BJ (cell line): ENCODE measurements at regions not wholly inside any gene's neighbourhood (a gene's known extent, or its start where the extent isn't known, plus 50 kb on each side); places are given as distances from the start of the nearest gene placed in this dataset.
"Not testable (repeated sequence)": the region's sequence is repeated elsewhere in the genome, so short reads cannot be mapped to it uniquely, and the experiment has no call there.

Experiments used
- CTCF ChIA-PET: fragments of 350-600 bp; formaldehyde crosslinking; extraction: SDS; loops from one replicate; lab custom pipeline; 2021; ENCODE audit warnings: antibody characterized with exemption, inconsistent platforms; lab: Yijun Ruan, JAX
- POLR2A ChIA-PET: fragments of 300-600 bp; sonication (Branson Sonifier 250); formaldehyde crosslinking; extraction: SDS; loops from one replicate; lab custom pipeline; 2021; ENCODE audit warnings: antibody characterized with exemption; lab: Charles Lee
- DNase-seq: peaks from one replicate; pipeline ENCODE4 v3.0.0-alpha.2; 2011; ENCODE audit warnings: low read depth
- H3K27me3 ChIP-seq: 2 replicates; pipeline ENCODE4 v1.6.0; 2011; ENCODE audit warnings: low read length; ENCODE audit not compliant: control insufficient read depth, insufficient read depth
- H3K36me3 ChIP-seq: 2 replicates; pipeline ENCODE4 v1.5.1; 2011; ENCODE audit warnings: low read length; ENCODE audit not compliant: control insufficient read depth, insufficient read depth
- H3K4me3 ChIP-seq: 2 replicates; pipeline ENCODE4 v1.5.1; 2011; ENCODE audit warnings: low read depth, mild to moderate bottlenecking, control low read depth, low read length
- TF ChIP-seq, protein P1 (sequence below): IDR thresholded peaks from 2 replicates; pipeline ENCODE4 v1.5.1; 2011; ENCODE audit warnings: low read depth, mild to moderate bottlenecking, control low read depth, inconsistent platforms, low read length, moderate library complexity; ENCODE audit not compliant: insufficient read depth

DNA sequence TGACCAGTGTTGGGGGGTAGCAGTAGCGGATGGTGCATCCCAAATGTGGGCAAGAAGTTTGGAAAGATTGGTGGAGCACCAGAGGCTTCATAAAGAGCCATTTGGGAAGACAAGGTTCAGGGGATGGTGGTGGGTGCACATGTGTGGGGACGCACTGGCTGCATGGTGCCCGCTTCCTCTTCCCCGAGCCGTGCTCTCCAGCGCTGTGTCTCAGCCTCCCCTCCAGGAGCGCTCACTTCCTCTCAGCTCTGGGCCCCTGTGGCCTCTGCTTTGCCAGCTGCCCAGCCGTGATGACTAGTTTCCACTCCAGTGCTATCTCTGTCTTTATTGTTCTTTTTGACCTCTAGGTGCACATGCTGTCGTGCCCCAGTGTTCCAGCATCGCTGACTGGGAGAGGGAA is 78.2 kb upstream of the CRYM start:
- CTCF ChIA-PET, H3K4me3 ChIP-seq, POLR2A ChIA-PET, H3K27me3 ChIP-seq, DNase-seq, H3K36me3 ChIP-seq: not testable (repeated sequence)

DNA sequence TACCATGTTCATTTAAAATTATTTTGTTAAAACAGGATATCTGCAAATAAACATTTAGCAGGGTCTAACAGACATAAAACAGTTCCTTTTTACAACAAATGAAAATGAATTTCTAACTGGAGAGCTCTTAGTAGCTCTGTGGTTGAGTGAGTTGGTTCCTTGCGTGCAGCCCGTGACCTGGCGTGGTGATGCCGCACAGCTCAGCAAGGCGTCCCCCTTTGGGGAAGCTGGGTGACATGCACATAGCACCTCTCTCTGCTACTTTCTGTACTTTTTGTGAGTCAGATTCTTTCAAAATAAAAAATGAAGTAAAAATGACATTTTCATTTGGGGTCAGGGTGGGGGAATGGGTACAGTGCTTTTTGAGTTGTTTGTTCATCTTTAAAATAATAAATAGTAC is 73.3 kb upstream of the CRYM start:
- H3K4me3 ChIP-seq, POLR2A ChIA-PET, H3K27me3 ChIP-seq, H3K36me3 ChIP-seq, DNase-seq, CTCF ChIA-PET: not testable (repeated sequence)

DNA sequence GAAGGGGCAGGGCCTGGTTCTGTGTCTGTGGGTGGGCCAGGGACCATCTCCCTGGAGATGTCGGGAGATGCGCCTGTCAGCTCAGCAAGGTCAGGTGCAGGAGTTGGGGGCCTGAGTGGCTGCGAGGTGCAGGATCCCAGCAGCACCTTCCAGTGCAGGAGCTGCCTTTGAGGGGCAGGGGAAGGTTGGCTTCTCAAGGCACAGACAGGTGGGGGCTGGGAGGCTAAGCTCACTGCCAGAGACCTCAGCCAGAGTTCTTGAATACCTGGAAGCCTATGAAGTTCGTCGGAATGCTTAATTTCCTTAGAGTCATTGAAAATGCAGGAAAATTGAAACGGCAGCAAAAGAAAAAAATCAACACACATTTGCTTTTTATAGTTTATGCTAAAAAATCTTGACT is 72.8 kb upstream of the CRYM start:
- CTCF ChIA-PET, H3K4me3 ChIP-seq, DNase-seq, POLR2A ChIA-PET, H3K36me3 ChIP-seq, H3K27me3 ChIP-seq: not testable (repeated sequence)

DNA sequence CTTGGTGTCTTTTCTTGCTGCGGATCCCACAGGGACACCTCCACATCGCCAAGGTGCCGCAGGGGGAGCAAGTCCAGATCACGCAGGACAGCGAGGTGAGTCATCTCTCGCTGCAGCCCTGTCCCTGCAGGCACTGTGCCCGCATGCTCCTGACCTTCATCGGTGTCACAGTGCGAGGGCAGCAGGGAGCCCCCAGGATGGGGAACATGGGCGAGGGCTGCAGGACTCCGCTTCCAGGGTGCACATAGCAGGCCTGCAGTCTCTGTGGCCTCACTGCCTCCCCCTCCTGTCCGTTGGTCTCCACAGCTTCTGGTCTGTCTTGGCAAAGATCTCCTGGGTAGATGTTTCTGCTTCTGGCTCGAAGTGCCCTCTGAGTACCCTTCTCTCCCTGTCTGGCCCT is 71.2 kb upstream of the CRYM start:
- H3K4me3 ChIP-seq, H3K36me3 ChIP-seq, CTCF ChIA-PET, DNase-seq, POLR2A ChIA-PET, H3K27me3 ChIP-seq: not testable (repeated sequence)

GRCh38 chr16:21348815-21349214 is 70.7 kb upstream of the CRYM start:
- POLR2A ChIA-PET, CTCF ChIA-PET, H3K4me3 ChIP-seq, H3K27me3 ChIP-seq, H3K36me3 ChIP-seq, DNase-seq: not testable (repeated sequence)

GRCh38 chr16:21347538-21347937 is 69.4 kb upstream of the CRYM start:
- H3K4me3 ChIP-seq, POLR2A ChIA-PET, CTCF ChIA-PET, DNase-seq, H3K27me3 ChIP-seq, H3K36me3 ChIP-seq: not testable (repeated sequence)

DNA sequence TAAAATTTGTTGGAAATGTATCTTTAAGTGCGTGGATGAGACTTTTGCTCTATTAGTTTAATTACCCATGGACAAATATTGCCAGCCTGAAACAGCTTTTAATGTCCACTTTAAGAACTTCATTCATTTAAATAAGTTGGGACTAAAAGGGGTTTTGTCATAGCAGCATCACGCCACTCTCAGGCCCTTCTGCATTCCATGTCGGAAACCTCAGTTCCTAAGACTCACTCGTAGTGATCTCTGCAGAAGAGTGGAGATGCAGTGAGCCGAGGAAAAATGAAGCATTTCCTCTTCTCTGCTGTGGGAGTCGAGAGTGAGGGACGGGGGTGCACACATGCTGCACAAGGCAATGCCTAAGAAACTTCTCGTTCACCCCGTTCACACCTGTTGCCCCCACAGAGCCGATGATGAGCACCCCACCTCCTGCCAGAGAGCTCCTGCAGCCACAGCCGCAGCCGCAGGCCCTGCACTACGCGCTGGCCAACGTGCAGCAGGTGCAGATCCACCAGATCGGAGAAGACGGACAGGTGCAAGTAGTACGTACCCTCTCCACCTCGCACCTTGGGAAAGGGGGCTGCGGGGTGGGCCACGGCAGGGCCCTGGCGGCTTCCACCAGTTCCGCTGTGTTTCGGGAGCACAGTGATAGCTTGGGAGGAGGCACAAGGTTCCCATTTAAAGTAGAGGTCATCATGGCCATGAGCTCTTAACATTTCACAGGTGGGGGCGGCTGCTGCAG is 68.8 kb upstream of the CRYM start:
- H3K27me3 ChIP-seq, POLR2A ChIA-PET, H3K36me3 ChIP-seq, DNase-seq, CTCF ChIA-PET, H3K4me3 ChIP-seq: not testable (repeated sequence)

DNA sequence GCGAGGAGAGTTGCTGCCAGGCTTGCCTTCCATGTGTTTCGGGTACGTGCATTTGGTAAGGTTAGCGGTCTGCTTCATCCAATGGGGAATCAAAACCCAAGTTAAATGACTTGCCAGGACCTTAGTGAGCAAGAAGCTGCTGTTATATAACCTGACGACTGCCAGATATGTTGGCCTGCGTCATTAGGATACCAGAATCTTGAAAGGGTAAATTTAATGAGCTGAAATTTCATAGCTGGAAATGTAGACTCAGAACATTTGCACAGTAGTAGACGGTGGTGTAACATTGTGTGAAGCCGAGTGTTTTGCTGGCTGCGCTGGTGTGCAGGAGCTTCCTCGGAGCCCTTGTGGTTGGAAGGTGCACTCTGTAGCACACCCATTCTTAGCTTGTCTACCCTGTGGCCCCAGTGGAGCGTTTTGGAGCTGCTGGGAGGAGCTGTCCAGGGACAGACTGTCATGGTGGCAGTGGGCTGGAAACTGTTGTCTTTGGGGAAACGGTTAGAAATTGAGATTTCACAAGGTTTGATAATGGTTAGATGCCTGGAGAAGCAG is 66.3 kb upstream of the CRYM start:
- H3K27me3 ChIP-seq, DNase-seq, POLR2A ChIA-PET, H3K4me3 ChIP-seq, CTCF ChIA-PET, H3K36me3 ChIP-seq: not testable (repeated sequence)

GRCh38 chr16:21341101-21341500 is 63.0 kb upstream of the CRYM start:
- no peak for DNase-seq
- Histone ChIP-seq H3K27me3 (no peaks in the 10 kb centered on the region), H3K4me3 (no peak overlapping the region), H3K36me3 (no peaks in the 10 kb centered on the region)
- TF ChIP-seq, protein P1, sequence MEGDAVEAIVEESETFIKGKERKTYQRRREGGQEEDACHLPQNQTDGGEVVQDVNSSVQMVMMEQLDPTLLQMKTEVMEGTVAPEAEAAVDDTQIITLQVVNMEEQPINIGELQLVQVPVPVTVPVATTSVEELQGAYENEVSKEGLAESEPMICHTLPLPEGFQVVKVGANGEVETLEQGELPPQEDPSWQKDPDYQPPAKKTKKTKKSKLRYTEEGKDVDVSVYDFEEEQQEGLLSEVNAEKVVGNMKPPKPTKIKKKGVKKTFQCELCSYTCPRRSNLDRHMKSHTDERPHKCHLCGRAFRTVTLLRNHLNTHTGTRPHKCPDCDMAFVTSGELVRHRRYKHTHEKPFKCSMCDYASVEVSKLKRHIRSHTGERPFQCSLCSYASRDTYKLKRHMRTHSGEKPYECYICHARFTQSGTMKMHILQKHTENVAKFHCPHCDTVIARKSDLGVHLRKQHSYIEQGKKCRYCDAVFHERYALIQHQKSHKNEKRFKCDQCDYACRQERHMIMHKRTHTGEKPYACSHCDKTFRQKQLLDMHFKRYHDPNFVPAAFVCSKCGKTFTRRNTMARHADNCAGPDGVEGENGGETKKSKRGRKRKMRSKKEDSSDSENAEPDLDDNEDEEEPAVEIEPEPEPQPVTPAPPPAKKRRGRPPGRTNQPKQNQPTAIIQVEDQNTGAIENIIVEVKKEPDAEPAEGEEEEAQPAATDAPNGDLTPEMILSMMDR, result no peak
- CTCF ChIA-PET, result interaction anchor here (0.6 kb wide), 1 partner anchor 128 kb away, joined by 3 read pairs; no protein-coding TSS in a partner anchor
- POLR2A ChIA-PET, result no interaction called here
